ENCODE measurements at regions not wholly inside any gene's neighbourhood (a gene's known extent, or its start where the extent isn't known, plus 50 kb on each side); places are given as distances from the start of the nearest gene placed in this dataset.
A peak's percentile ranks its signal among the peaks of the same experiment; 100 is the strongest.

DNA sequence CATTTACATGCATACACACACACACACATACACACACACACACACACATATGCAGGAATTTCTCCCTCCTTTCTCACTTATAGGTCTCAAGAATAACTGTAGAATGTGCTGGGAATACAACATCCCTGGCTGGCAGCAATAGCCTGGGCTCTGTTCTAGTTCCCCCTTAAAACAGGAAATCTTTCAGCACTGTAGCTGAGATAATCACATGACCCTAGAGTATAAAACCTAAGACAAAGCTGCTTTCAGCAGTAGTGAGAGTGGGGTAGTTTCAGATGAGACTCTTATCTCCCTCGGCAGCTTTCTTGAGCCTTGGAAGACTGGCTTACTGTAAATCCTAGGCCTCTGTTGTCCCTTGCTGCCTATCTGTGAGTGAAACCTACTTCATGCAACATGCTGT, 137.4 kb upstream of the AKR1E2 start:
- DNase-seq (ENCODE audit: low spot score), result no peak

DNA sequence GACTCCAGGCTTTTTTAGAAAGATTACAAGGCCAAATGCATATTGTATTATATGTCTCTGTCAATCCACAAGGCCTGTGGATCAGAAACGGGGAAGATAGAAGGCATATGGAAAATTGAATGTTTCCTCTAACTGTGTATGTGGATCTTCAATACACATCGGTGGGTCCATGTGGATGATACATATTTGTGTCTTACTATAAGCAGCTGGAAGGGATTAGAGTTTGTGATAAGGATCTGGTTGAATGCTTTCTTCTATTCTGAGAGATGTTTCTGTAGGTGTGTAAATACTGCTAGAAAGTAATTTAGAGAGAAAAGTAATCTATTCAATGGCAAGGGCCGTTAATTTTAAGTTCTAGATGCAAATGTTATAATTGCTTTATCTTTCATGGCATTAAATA, 137.8 kb upstream of the AKR1E2 start:
- no peak for DNase-seq (ENCODE audit: low spot score)

DNA sequence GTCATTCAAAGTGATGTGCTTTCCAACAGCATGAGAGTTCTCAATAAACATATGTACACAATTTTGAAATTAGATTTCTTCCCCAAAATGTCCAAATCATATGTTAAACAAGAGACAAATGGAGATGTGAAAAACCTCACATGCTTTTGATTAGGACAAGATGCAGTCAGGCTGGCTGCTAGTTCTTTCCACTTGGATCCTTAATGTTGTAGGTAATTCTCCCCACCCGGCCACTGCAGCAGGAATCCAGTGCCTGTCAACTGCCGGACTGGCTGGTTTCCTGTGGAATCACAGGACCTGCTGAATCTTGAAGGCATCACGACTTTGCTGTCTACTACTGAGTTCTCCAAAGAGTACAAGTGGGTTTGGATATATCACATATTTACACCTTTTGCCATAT, 138.6 kb upstream of the AKR1E2 start:
- no peak for DNase-seq (ENCODE audit: low spot score)

DNA sequence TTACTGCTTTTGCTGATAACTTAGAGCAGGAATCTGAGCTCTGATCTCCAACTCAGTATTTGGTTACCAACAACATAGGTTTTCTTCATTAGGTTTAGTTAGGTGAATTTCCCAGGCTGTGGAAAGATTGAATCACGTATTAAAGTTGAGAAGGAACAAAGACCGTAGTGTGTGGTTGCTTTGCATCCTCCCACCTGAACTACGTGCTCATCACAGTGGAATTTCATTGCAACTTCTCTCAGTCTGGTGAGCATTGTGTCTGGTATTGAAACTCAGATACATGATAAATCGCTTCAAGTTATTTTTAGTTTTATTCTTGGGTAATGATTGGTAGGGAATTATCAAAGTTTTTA, 139.4 kb upstream of the AKR1E2 start:
- DNase-seq (ENCODE audit: low spot score), result peak; percentile 25

DNA sequence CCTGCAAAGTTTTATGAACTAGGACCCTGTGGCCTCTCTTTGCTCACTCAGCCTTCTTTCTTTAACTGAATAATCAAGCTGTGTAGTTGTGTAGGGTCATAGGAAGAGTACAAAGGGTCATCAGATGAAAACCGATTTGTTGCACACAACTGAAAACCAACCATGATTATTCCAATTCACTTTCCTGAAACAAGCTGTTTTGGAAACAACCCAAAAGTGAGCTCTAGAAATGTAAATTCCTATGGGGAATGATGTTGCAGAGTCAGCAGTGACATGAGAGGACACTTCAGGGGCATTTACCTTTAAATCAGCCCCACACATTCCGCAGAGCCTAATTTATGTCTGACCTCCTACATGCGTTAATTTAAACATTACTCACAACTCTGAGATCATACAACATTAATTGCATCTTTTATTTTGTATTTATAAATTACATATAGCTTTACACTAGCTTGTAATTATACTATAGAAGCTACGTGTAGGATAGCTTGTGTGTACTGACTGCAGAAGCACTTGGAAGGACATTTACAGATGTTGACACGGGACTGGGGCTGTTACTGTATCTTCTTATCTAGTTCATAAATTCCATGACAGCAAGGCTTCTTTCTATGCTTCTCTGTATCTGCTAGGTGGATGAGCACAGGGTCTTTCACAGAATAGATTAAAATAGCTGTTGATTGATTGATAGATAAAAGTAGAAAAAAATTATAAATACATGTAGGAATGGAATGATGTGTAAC, 139.9 kb upstream of the AKR1E2 start:
- DNase-seq (ENCODE audit: low spot score), result no peak

DNA sequence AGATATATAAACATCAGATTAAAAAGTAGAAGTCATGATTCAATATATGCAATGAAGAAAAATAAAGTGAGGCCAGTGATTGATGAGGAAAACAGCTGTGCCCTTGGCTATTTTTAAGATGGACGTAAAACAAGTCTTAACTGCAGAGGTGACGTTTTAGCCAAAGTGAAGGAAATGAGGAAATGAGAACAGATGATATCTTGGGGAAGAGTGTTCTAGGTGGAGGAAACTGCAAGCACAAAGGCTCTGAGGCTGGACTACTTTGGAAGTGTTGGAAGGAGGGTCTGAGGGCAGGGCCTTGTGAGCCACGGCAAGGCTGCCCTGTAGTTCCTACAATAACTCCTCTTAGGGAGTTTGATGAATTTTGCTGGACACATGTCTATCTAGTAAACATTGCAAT, 140.5 kb upstream of the AKR1E2 start:
- DNase-seq (ENCODE audit: low spot score), result no peak

DNA sequence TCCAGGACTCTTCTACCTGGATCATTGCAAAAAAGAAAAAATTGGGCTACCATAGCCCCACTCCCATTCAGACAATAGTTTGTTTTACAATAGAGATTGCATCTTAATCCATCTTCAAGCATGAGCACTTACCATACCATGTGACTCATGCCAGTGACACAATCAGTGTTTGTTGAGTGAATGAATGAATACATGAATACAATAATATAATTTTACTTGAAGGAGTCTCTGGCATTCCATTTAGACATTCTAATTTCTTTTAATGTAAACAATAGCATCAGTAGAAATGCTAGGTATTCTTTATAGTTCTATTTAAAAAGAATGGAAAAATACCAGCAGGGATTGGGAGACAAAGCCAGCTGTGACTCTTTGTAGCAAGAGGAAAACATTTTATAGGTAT, 141.6 kb upstream of the AKR1E2 start:
- no peak for DNase-seq (ENCODE audit: low spot score)

DNA sequence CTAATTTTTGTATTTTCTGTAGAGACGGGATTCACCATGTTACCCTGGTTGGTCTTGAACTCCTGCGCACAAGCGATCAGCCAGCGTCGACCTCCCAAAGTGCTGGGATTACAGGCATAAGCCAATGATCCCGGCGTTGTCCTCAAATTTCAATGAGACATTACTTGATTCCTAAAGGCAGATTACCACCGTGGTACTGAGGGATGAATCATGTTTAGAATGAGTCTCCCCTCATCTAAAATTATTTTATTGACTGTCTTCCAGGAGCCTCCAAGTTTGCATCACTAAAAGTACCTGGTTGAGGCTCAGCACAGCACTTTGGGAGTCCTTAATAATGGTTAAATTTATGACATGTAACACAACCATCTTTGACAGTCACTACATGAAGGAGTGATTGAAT, 142.2 kb upstream of the AKR1E2 start:
- DNase-seq (ENCODE audit: low spot score), result no peak

DNA sequence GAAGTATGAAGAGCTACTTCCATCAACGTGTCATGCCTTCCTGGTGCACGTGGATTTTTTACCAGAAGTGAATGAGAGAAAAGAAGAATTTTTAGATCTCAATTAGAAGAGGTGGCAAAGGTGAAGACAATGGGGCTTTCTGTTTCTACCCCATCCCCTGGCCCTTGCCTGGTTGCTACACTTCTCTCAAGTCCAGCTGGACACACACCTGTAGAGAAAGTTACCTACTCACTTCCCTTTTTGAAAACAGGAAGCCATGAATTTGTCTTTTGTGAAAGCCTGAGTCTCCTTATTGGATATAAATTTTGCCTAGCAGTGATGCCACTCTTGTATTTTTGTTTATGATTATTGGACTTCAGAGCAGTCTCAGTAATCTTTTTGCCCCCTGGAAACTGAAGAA, 142.9 kb upstream of the AKR1E2 start:
- no peak for DNase-seq (ENCODE audit: low spot score)

DNA sequence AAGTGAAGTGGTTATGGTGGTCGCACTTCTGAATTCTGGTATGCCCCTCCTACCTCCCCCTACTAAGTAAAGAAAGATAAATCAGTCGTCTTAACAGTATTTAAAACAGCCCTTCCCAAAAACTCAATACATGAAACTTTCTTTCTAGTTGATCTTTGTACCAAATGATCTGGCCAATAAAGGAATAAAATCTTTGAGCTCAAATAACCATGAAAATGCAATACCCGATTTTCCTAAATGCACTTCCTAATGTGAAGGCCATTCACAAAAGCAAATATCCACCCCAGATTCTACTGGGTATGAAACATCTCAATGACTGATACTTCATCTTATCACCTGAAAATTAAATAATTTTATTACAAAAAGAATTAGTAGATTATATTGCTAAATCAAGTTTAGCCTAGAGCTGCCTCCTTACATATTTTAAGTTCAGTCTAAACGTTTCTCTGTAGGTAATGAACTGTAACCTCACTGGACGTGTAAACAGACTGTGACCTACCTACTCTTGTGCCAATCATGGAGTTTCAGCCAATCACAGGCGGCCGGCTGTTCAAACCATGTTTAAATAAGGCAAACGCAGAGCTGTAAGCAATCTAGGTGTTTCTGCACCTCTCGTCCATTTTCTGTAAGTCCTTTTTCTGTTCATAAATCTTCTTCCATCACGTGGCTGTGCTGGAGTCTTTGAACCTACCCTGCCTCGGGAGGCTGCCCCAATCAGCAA, 146.9 kb upstream of the AKR1E2 start:
- no peak for DNase-seq (ENCODE audit: low spot score)

DNA sequence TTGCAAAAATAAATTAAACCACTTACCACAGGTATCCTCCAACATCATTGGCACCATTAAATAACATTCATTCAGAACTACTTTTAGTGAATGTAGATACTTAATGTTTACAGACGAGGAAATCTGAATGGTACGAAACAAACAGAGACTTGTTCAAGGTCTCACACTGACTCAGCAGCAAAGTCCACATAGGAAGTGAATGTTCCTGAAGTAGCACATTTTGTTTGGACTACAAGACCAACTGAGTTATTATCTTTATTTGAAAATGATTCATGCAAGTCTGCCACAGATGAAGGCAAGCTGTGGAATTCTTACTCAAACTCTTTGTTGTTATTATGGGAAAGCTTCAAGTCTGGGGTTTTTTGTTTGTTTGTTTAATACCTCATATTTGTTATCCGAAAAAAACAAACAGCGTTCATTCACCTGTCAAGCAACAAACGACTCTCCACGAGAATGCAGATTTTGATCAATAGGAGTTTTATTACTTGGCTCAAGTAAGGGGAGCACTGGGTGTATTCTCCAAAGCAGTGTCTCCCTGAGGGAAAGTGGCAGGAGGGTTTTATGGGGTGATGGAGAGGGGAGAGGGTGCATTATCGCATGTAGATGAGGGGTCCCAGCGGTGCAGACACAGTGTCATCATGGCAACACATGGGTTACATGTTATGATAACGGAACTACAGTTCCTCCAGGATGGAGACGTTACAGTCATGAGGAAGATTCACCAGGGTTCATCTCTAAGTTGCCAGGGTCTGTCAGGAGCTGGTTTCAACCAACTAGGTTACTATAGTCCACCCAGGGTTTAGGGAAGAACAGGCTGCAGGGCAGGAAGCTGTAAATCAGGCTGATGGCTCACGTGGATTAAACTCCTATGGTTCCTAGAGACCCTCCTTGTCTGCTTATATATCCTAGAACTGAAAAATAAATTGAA, 147.7 kb upstream of the AKR1E2 start:
- DNase-seq (ENCODE audit: low spot score), result peak; percentile 56

DNA sequence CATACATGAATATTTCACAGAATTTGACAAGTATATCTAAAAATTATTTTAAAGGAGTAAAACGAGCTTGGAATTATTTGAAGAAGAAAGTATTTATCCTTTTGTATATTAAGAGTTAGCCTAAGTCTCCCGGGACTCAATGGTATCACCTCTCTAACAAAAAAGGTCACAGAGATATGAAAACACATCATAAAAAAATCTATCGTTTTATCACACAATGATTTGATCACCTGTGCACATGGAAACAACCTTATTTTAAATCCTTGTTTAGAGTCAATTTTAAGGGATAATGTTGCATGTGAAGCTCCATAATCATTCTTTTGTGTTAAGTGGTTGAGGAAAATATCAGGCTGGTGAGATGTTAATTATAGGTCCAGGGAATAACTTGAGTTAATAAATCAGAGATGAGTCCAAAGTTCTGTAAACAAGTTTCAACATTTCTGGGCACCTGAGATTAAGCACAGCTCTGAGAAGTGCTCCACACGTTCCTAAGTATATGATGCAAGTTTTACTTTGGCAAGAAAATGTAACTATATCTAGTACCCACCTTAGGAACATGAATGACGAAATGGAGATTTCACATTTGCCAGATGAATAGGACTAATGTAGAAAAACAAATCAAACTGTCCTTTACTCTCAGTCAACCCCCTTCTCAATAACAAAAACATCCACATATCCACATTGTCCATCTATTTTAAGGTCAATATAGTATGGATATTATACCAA, 148.5 kb upstream of the AKR1E2 start:
- DNase-seq (ENCODE audit: low spot score), result peak; percentile 21

DNA sequence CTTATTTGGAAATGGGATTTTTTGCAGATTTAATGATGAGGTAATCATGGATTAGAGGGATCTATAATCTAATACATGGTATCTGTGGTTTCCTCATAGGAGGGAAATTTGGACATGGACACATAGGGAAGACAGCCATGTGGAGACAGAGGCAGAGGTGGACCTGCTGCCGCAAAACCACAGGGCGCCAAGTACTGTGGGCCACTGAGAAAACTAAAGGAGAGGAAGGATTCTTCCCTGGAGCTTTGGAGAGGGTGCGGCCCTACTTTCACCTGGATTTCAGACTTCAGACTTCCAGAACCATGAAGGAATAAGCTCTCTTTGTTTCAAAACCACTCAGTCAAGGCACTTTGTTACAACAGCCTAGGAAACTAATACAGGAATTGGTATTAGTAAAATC, 149.4 kb upstream of the AKR1E2 start:
- no peak for DNase-seq (ENCODE audit: low spot score)

DNA sequence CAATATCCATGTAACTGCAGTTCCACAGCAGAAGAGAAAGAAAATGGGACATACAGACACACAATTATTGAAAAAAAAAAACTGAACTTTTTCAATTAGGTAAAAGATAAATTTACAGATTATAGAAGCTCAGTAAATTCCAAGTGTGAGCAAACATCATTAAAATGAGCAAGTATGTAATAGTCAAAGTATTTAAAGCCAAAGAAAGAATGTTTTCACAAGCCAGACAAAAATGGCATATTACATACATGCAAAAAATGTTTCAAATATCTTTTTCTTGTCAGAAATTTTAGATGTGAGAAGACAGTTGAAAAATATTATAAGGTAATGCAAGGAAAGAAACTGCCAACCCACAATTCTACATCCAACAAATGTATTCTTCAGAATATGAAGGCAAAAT, 150.2 kb upstream of the AKR1E2 start:
- DNase-seq (ENCODE audit: low spot score), result no peak

DNA sequence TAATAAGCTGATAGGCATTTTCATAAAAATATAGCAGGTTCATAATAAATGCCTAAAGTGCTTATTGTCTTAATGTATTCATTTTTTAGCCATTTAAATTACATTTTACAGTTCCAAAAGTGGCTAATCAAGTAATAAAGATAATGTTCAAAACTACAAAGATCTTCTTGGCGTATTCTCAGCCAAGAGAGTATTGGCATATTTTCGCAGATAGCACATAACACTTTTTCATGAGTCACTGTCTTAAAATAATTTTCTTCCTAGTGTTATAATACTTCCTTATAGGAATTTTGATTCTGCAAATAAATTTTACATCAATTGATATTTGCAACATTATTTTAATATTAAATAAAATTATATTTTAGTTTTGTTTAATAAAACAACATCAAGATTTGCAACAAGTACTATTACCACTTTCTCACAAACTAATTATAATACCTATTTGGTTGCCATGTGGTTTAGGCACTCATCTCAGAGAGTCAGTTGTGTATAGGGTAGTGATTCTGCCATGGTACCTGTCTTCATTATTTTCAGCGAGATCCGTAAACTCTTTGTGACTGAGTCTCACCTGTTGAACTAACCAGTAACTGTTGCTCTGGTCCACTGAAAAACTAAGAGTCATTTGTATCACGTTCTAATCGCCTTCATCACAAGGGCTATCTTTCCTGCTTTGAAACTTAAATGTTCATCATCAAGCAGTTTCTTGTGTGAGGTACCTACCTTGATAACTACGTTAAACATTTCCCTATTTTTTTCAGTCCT, 152.5 kb upstream of the AKR1E2 start:
- DNase-seq (ENCODE audit: low spot score), result no peak

DNA sequence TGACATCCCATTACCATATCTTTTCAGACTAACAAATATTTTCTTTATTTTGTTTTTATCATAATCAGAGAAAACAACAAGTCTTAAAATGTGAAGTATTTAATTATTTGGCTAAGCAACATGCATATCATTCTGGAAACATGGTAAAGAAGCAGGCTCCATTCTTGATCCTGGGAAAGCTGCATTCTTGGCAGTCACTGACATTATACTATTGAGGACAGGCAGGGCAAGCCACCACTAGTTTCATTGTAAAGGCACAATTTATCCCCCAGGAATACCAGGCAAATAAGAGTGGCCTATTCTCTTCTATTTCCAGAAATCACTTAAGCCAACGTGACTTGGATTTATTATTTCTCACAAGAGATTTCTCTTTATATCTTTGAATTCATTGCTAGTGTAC, 153.8 kb upstream of the AKR1E2 start:
- no peak for DNase-seq (ENCODE audit: low spot score)

DNA sequence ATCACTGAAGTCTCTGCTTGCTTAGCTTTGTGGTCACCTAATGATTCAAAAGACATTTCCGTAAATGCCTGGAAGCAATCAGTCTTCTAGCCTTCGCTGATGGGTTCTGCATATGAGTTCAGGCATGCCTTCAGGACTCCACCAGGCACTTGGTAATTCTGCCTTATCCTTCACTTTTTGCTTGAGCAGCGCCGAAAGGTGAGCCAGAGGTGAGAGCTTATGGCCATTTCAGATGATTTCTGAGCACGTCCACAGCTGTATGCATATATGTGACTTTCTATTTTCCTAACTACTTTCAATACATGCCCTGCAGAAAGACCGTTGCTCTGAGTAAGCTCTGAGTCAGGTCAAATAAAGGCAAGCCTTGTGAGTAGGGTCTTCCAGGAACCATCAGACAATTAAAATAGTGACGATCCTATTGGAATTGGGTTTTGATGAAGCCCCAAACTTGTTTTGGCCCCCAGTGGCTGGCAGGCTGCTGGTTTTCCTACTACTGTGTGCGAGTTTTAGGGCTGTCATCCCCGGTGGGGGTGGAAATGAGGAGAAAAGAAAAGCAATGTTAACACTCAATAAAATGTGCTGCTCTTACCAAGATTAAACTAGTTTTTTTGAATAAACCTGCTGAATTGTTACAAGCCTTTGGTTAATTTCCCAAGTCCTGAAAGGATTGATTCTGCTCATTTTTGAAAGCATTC, 154.4 kb upstream of the AKR1E2 start:
- no peak for DNase-seq (ENCODE audit: low spot score)

DNA sequence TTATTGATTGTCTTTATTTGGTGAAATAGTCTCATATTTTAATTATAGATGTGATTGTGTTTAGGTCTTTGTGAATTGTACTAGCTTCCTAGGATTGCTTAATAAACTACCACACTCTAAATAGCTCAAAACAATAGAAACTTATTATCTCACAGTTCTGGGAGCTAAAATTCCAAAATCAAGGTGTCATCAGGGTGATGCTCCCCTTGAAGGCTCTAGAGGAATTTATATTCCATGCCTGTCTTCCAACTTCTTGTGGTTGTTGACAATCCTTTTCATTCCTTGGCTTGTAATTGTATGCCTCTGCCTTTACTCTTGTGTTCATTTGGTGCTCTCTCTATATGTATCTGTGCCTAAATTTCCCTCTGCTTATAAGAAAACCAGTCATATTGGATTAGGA, 155.3 kb upstream of the AKR1E2 start:
- no peak for DNase-seq (ENCODE audit: low spot score)

DNA sequence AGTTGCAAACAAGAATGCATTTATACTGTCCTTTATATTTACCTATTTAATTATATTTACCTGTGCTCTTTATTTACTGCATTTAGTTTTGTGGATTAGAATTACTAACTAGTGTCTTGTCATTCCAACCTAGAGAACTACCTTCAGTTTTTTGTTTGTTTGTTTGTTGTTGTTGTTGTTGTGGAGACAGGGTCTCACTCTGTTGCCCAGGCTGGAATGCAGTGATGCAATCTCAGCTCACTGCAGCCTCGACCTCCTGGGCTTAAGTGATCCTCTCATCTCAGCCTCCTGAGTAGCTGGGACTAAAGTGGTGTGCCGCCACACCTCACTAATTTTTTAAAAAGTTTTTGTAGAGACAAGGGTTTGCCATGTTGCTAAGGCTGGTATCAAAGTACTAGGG, 156.4 kb upstream of the AKR1E2 start:
- no peak for DNase-seq (ENCODE audit: low spot score)

DNA sequence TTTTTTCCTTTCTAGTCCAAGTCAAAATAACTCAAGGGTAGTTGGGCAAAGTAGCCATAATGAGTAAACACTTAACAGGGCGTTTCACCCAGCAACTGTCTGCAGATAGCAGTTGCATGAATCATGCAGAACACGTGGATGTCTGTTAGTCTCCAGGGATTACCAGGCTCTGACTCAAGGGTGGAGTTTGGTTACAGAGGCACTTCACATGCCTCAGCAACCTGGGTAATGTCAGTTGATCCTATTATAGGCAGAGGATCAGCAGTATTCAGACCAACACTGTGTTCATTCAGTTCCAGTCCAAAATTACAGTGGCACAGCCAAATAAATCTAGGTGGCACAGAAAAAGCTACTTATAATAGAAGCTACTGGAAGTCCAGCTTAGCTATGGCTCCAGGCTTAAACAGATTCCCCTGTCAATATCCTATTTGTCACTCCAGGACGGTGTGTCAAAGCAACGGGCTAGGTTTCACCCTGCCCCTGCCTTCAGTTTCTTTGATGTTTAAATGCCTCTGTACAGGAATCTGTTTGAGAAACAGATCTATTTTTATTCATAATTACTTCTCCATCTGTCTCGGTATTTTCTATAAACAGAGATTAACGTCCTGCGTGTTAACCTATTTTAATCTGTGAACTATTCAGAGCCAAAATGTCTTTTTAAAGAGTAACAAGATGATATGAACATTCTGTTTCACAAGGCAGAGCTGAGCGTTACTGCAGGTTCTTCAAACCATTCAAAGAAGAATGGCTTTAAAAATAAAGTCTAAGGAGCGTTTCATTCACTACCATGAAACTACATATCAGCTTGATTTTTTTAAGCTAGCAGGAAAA, 162.6 kb upstream of the AKR1E2 start:
- DNase-seq (ENCODE audit: low spot score), result peak; percentile 96

Measured in H4 (cell line).